Esophagus muscularis mucosa (tissue), 4 donors: ENCODE measurements at regions not wholly inside any gene's neighbourhood (a gene's known extent, or its start where the extent isn't known, plus 50 kb on each side); places are given as distances from the start of the nearest gene placed in this dataset.

Source experiments
- DNase-seq: peaks from one replicate; pipeline ENCODE4 v3.0.0-alpha.2; 2017; ENCODE audit errors: extremely low spot score
- H3K27ac ChIP-seq, 4 donors: fragments of 200-600 bp; sonication (generic); replicated peaks in 1 of 4; 1 replicate in 3 of 4; 2 replicates in 1 of 4; pipeline ENCODE4 v1.5.1; 2016 to 2019; ENCODE audit warnings: mild to moderate bottlenecking in 1 of 4
- H3K27me3 ChIP-seq, 4 donors: fragments of 200-600 bp; sonication (generic); one replicate each; pipeline versions ENCODE4 v1.5.1 to v1.6.0; 2016 to 2019
- H3K36me3 ChIP-seq, 4 donors: fragments of 200-600 bp; sonication (generic); one replicate each; pipeline ENCODE4 v1.5.1; 2016 to 2019
- H3K4me1 ChIP-seq, 4 donors: fragments of 200-600 bp; sonication (generic); one replicate each; pipeline ENCODE4 v1.5.1; 2016 to 2019
- H3K4me3 ChIP-seq, 4 donors: fragments of 200-600 bp; sonication (generic); 1 replicate in 2 of 4; 2 replicates in 2 of 4; pipeline ENCODE4 v1.5.1; 2016 to 2019; ENCODE audit warnings: mild to moderate bottlenecking in 4 of 4, moderate library complexity in 1 of 4
- H3K9me3 ChIP-seq, 4 donors: fragments of 200-600 bp; sonication (generic); 1 replicate in 3 of 4; 2 replicates in 1 of 4; pipeline ENCODE4 v1.5.1; 2016 to 2019
- CTCF ChIP-seq, 3 experiments: fragments of 200-600 bp in 2 of 3; fragments of 450-650 bp in 1 of 3; sonication (generic) in 2 of 3; IDR thresholded peaks; one replicate each; pipeline ENCODE4 v1.5.1; 2017 to 2019; ENCODE audit warnings: antibody characterized with exemption in 3 of 3, mild to moderate bottlenecking in 2 of 3, moderate library complexity in 1 of 3
- EP300 ChIP-seq: sonication (generic); formaldehyde crosslinking; IDR thresholded peaks from one replicate; pipeline ENCODE4 v1.6.1; 2017; ENCODE audit warnings: antibody characterized with exemption
- POLR2A ChIP-seq: fragments of 450-650 bp; IDR thresholded peaks from one replicate; pipeline ENCODE4 v1.6.1; 2017; ENCODE audit warnings: antibody characterized with exemption, moderate library complexity, mild to moderate bottlenecking, low read depth
- POLR2AphosphoS5 ChIP-seq, 2 donors: sonication (generic); formaldehyde crosslinking; IDR thresholded peaks; one replicate each; pipeline ENCODE4 v1.6.1; 2017; ENCODE audit warnings: antibody characterized with exemption in 2 of 2
- WGBS: methylation state at CpG from one replicate; pipeline ENCODE4 v1.1.5; 2018; 5-methylcytosine and 5-hydroxymethylcytosine counted together
- intact Hi-C: fragments of 100-400 bp; cut with DNase I; formaldehyde crosslinking; loops from one replicate; pipeline ENCODE4 v1.15.1; 2023

- Histone ChIP-seq H3K4me3 (no peak overlapping the region), H3K4me1 (peaks cover 16 to 31% (median 24%) of the 10 kb centered on the region in 4 donors), H3K27ac (peak overlapping the region in 3 of 4 donors; percentile 20 to 56 (median 50)), H3K36me3 (no peaks in the 10 kb centered on the region), H3K9me3 (no peaks in the 10 kb centered on the region), H3K27me3 (no peaks in the 10 kb centered on the region)
- 52% methylated on average over 8 of the region's 8 CpGs for WGBS
- TF ChIP-seq CTCF (IDR thresholded peaks at IDR 0.05) (no peak), POLR2AphosphoS5 (IDR thresholded peaks at IDR 0.05) (peak; percentile 75 to 84), POLR2A (no peak), EP300 (peak; percentile 21)
- no peak for DNase-seq
- intact Hi-C loops: loop anchor here (10.0 kb wide), 1 partner anchor 157 kb away; no protein-coding TSS in a partner anchor
These were observed 418.0 kb upstream of the TNP1 start for GRCh38 chr2:217277646-217278398.

- no peaks in the 10 kb centered on the region for H3K9me3 ChIP-seq
- 96% methylated on average over 4 of the region's 4 CpGs for WGBS
- no peak for TF ChIP-seq POLR2AphosphoS5 (IDR thresholded peaks at IDR 0.05)
- TF ChIP-seq EP300: no peak
- no peak for TF ChIP-seq POLR2A
- no peak for TF ChIP-seq CTCF (IDR thresholded peaks at IDR 0.05)
- no peak overlapping the region for H3K4me3 ChIP-seq
- DNase-seq: no peak
- H3K36me3 ChIP-seq: no peaks in the 10 kb centered on the region
- peaks cover 16 to 31% (median 24%) of the 10 kb centered on the region in 4 donors for H3K4me1 ChIP-seq
- no peaks in the 10 kb centered on the region for H3K27me3 ChIP-seq
- intact Hi-C loops: loop anchor here (10.0 kb wide), 1 partner anchor 158 kb away; no protein-coding TSS in a partner anchor
- H3K27ac ChIP-seq: no peak overlapping the region
These were observed 416.6 kb upstream of the TNP1 start for GRCh38 chr2:217276433-217276832.

GRCh38 chr2:217275091-217275490 lies 415.2 kb upstream of the TNP1 start:
- no peak overlapping the region for H3K4me3 ChIP-seq
- no peaks in the 10 kb centered on the region for H3K36me3 ChIP-seq
- intact Hi-C loops: loop anchor here (10.0 kb wide), 1 partner anchor 160 kb away; no protein-coding TSS in a partner anchor
- DNase-seq: no peak
- H3K4me1 ChIP-seq: peaks cover 16 to 31% (median 22%) of the 10 kb centered on the region in 4 donors
- H3K9me3 ChIP-seq: no peaks in the 10 kb centered on the region
- 82% methylated on average over 4 of the region's 5 CpGs for WGBS
- TF ChIP-seq POLR2AphosphoS5 (IDR thresholded peaks at IDR 0.05): no peak
- TF ChIP-seq CTCF (IDR thresholded peaks at IDR 0.05): no peak
- TF ChIP-seq POLR2A: no peak
- no peak for TF ChIP-seq EP300
- H3K27me3 ChIP-seq: no peaks in the 10 kb centered on the region
- no peak overlapping the region for H3K27ac ChIP-seq

- no peaks in the 10 kb centered on the region for H3K9me3 ChIP-seq
- H3K27ac ChIP-seq: no peak overlapping the region
- intact Hi-C loops: loop anchor here (10.0 kb wide), 1 partner anchor 160 kb away; no protein-coding TSS in a partner anchor
- no peaks in the 10 kb centered on the region for H3K36me3 ChIP-seq
- no peaks in the 10 kb centered on the region for H3K27me3 ChIP-seq
- WGBS: 79% methylated on average over 4 of the region's 4 CpGs
- no peak for TF ChIP-seq POLR2A
- TF ChIP-seq POLR2AphosphoS5 (IDR thresholded peaks at IDR 0.05): no peak
- no peak for TF ChIP-seq CTCF (IDR thresholded peaks at IDR 0.05)
- TF ChIP-seq EP300: no peak
- no peak overlapping the region for H3K4me3 ChIP-seq
- peaks cover 16 to 27% (median 20%) of the 10 kb centered on the region in 4 donors for H3K4me1 ChIP-seq
- no peak for DNase-seq
These were observed 414.7 kb upstream of the TNP1 start for GRCh38 chr2:217274578-217274977.
